ENCODE measurements at regions not wholly inside any gene's neighbourhood (a gene's known extent, or its start where the extent isn't known, plus 50 kb on each side); places are given as distances from the start of the nearest gene placed in this dataset.

- no peak for TF ChIP-seq EP300 (IDR thresholded peaks at IDR 0.05)
- no peak for TF ChIP-seq CTCF (IDR thresholded peaks at IDR 0.05)
- no peak for TF ChIP-seq POLR2AphosphoS5 (IDR thresholded peaks at IDR 0.05)
- no peak for TF ChIP-seq POLR2A (IDR thresholded peaks at IDR 0.05)
Observed at GRCh38 chr2:239667431-239667985, 266.7 kb upstream of the HDAC4 start.

All from suprapubic skin (tissue), 4 donors.